ENCODE measurements at regions not wholly inside any gene's neighbourhood (a gene's known extent, or its start where the extent isn't known, plus 50 kb on each side); places are given as distances from the start of the nearest gene placed in this dataset.

GRCh38 chr18:67935638-67936037 is 419.1 kb upstream of the DSEL start (continued):
- no peak for TF ChIP-seq EGR1 (IDR thresholded peaks at IDR 0.05; ENCODE audit: borderline replicate concordance, low read depth, low read length)
- no peak for TF ChIP-seq SRF (IDR thresholded peaks at IDR 0.05; ENCODE audit: low read depth, low read length)
- TF ChIP-seq GTF2F1 (IDR thresholded peaks at IDR 0.05; ENCODE audit: borderline replicate concordance, low read depth, low read length): no peak
- no peak for TF ChIP-seq POLR2A (IDR thresholded peaks at IDR 0.05; ENCODE audit: control extremely low read depth in 1 of 2, low read depth in 2 of 2, low read length in 2 of 2)
- no peak for TF ChIP-seq ATF3 (IDR thresholded peaks at IDR 0.05; ENCODE audit: insufficient read depth, low read depth, low read length)
